Kidney (tissue), 13 donors: ENCODE measurements at regions not wholly inside any gene's neighbourhood (a gene's known extent, or its start where the extent isn't known, plus 50 kb on each side); places are given as distances from the start of the nearest gene placed in this dataset.
A peak's percentile ranks its signal among the peaks of the same experiment; 100 is the strongest.

Experiments
- DNase-seq, 5 donors: peaks; one replicate each; pipeline ENCODE4 v3.0.0-alpha.2; 2013 to 2020
- FAIRE-seq: peaks from 2 replicates; lab custom pipeline; 2012; peaks lifted over from hg19 to GRCh38; lab: Jason Lieb, UNC
- H3K27ac ChIP-seq, 2 donors: one replicate each; pipeline ENCODE4 v1.7.0; 2013; ENCODE audit warnings: low read depth in 2 of 2, low read length in 2 of 2, inconsistent platforms in 1 of 2
- H3K27me3 ChIP-seq: one replicate; pipeline ENCODE4 v1.7.1; 2013; ENCODE audit warnings: low read length, inconsistent platforms; ENCODE audit not compliant: control insufficient read depth, insufficient read depth
- H3K36me3 ChIP-seq, 3 donors: one replicate each; pipeline versions ENCODE4 v1.7.0 to v1.7.1; 2013; ENCODE audit warnings: low read length in 3 of 3, control low read depth in 1 of 3, inconsistent platforms in 1 of 3; ENCODE audit not compliant: insufficient read depth in 3 of 3, control insufficient read depth in 2 of 3
- H3K4me1 ChIP-seq, 3 donors: one replicate each; pipeline versions ENCODE4 v1.7.0 to v1.7.1; 2013; ENCODE audit warnings: low read length in 3 of 3, inconsistent platforms in 1 of 3, low read depth in 1 of 3; ENCODE audit not compliant: control insufficient read depth in 2 of 3, insufficient read depth in 2 of 3
- H3K4me3 ChIP-seq, 3 donors: one replicate each; pipeline versions ENCODE4 v1.7.0 to v1.8.1; 2013; ENCODE audit warnings: low read length in 3 of 3, control low read depth in 1 of 3, inconsistent platforms in 1 of 3
- H3K9ac ChIP-seq, 3 donors: one replicate each; pipeline versions ENCODE4 v1.7.0 to v1.7.1; 2013; ENCODE audit warnings: low read length in 3 of 3, control low read depth in 1 of 3, inconsistent platforms in 1 of 3
- H3K9me3 ChIP-seq, 3 donors: one replicate each; pipeline versions ENCODE4 v1.7.0 to v1.7.1; 2013; ENCODE audit warnings: low read length in 3 of 3, control low read depth in 1 of 3, inconsistent platforms in 1 of 3; ENCODE audit not compliant: control insufficient read depth in 2 of 3, insufficient read depth in 1 of 3
- CTCF ChIP-seq: IDR thresholded peaks from 3 replicates; pipeline ENCODE4 v1.5.1; 2012; ENCODE audit warnings: mild to moderate bottlenecking, moderate library complexity, borderline replicate concordance; ENCODE audit not compliant: insufficient read depth; ENCODE audit errors: extremely low read depth
- intact Hi-C: fragments of 100-400 bp; cut with DNase I; formaldehyde crosslinking; loops from one replicate; pipeline ENCODE4 v1.11.1; 2022
- donor health status: control.
- donor health status: control.
- donor health status: control.
- donor health status: control.
- donor health status: control.
- donor health status: DM: yes; HTN: yes; CAD: no.
- donor health status: Normal renal cell carcinoma (clear cell type).

DNA sequence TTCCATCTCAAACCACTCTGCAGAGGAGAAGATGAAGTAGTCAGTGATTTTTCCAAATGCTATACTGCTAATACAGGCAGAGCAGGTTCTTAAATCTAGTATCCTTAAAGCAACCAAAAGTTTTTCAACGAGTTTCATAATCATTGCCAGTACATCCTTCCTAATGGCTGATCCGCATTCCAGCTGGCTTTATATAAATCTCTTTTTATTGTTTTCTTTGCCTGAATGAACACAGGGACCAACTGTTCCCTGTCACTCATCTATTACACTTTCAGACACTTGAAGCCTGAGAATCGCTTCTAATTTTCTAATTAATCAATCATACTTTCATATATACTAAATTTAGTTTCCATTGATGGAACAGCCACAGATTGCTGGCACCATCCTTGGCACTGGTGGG is 508.6 kb downstream of the RAB28 start:
- Histone ChIP-seq H3K27ac (no peak overlapping the region), H3K4me1 (no peaks in the 10 kb centered on the region), H3K4me3 (no peak overlapping the region), H3K36me3 (no peaks in the 10 kb centered on the region), H3K9ac (no peak overlapping the region), H3K27me3 (no peaks in the 10 kb centered on the region), H3K9me3 (no peaks in the 10 kb centered on the region)
- intact Hi-C loops = no loop called here
- no peak for FAIRE-seq
- DNase-seq = peak in 2 of 5 donors; percentile 5 to 19
- TF ChIP-seq CTCF = no peak

DNA sequence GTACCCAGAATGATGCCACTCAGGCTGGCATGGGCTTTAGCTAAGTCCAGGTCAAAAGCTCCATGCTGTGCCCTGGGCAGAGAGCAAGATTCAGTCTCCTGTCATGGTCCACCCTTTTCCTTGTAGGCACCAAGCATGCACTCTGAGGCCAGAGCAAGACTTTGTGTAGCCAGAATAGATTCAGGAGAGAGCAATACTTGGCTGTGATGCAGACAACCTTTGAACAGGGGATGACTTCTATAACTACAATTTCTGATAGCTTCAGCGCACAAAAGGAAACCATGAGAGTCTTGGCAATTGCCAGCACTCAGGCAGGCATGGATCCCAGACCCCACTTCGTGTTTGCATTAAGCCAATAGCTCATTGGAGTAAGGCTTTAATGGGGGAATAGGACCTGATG is 510.6 kb downstream of the RAB28 start:
- Histone ChIP-seq H3K9me3 (no peaks in the 10 kb centered on the region), H3K4me3 (no peak overlapping the region), H3K27ac (no peak overlapping the region), H3K27me3 (no peaks in the 10 kb centered on the region), H3K9ac (no peak overlapping the region), H3K36me3 (no peaks in the 10 kb centered on the region), H3K4me1 (no peaks in the 10 kb centered on the region)
- DNase-seq (no peak), FAIRE-seq (no peak)
- no peak for TF ChIP-seq CTCF
- intact Hi-C loops = no loop called here

DNA sequence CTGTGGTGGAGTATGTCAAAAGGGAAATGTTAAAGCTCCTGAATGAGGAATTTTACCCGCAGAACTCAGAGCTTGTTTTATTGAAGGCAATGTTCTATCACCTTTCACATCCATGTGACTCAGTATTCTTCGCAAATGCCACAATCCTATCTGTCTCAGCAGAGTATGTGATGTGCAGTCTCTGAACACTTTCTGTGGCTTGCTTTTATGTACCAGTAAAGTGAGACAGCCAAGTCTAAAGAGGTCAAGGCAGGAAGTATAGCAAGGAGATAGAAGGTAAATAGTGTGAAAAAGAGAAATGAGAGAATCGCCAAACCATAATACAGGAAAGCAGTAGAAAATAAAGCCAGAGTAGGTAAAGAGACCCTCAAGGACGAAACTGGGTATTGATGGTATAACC is 515.8 kb downstream of the RAB28 start:
- Histone ChIP-seq H3K4me1 (no peaks in the 10 kb centered on the region), H3K27ac (no peak overlapping the region), H3K4me3 (no peak overlapping the region), H3K9ac (no peak overlapping the region), H3K9me3 (no peaks in the 10 kb centered on the region), H3K27me3 (no peaks in the 10 kb centered on the region), H3K36me3 (no peaks in the 10 kb centered on the region)
- DNase-seq (no peak), FAIRE-seq (no peak)
- TF ChIP-seq CTCF = no peak
- intact Hi-C loops = no loop called here

DNA sequence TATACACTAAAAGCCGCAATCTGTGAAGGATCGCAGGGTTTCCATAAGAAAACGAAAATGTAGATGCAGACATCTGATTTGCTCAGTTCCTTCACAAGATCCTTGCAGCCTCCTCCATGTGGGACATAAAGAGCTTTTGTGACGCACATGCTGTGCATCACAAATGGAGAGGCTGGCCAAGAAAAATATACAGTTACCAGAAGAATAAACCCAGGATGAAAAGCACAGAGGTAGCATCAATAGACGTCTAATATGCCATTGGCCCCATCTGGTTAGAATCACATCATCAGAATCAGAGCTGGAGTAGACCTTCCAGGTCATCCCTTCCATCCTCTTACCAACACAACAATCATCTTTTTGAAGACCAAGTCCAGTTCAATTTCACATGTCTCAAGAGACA is 517.4 kb downstream of the RAB28 start:
- Histone ChIP-seq H3K27ac (no peak overlapping the region), H3K9ac (no peak overlapping the region), H3K9me3 (no peaks in the 10 kb centered on the region), H3K4me1 (no peaks in the 10 kb centered on the region), H3K27me3 (no peaks in the 10 kb centered on the region), H3K4me3 (no peak overlapping the region), H3K36me3 (no peaks in the 10 kb centered on the region)
- FAIRE-seq (no peak), DNase-seq (no peak)
- no peak for TF ChIP-seq CTCF
- intact Hi-C loops = no loop called here
